Adrenal gland (tissue), 5 donors: ENCODE measurements at regions not wholly inside any gene's neighbourhood (a gene's known extent, or its start where the extent isn't known, plus 50 kb on each side); places are given as distances from the start of the nearest gene placed in this dataset.

Experiments used
- CTCF ChIP-seq, 6 experiments: fragments of 450-650 bp in 4 of 6; fragments of 200-600 bp in 2 of 6; sonication (generic) in 1 of 6; IDR thresholded peaks; 1 replicate in 5 of 6; 2 replicates in 1 of 6; pipeline versions ENCODE4 v1.5.1 to v1.8.0; 2016 to 2021; ENCODE audit warnings: antibody characterized with exemption in 6 of 6, mild to moderate bottlenecking in 2 of 6, moderate library complexity in 1 of 6
- POLR2A ChIP-seq, 2 donors: fragments of 450-650 bp; IDR thresholded peaks; one replicate each; pipeline ENCODE4 v1.6.1; 2017; ENCODE audit warnings: antibody characterized with exemption in 2 of 2, mild to moderate bottlenecking in 2 of 2, moderate library complexity in 1 of 2
- donor health status: DM: no; HTN: no; CAD: no.

GRCh38 chr7:94778711-94779459, 123.0 kb upstream of the SGCE start:
- TF ChIP-seq POLR2A (IDR thresholded peaks at IDR 0.05) (no peak), CTCF (IDR thresholded peaks at IDR 0.05) (no peak)
